ENCODE measurements at regions not wholly inside any gene's neighbourhood (a gene's known extent, or its start where the extent isn't known, plus 50 kb on each side); places are given as distances from the start of the nearest gene placed in this dataset.

GRCh38 chr10:6692856-6693255, 112.8 kb upstream of the PRKCQ start:
- Mint-ChIP-seq H3K4me3 (no peak overlapping the region), H3K36me3 (ENCODE audit: low read depth) (no peaks in the 10 kb centered on the region), H3K27ac (no peak overlapping the region), H3K9me3 (no peaks in the 10 kb centered on the region), H3K4me1 (no peaks in the 10 kb centered on the region), H3K27me3 (ENCODE audit: insufficient read depth, low read depth, poor library complexity) (peaks cover 4% of the 10 kb centered on the region)
- no peaks in the 10 kb centered on the region for H3F3A ChIP-seq (replicated peaks; ENCODE audit: low read depth)
- no peaks in the 10 kb centered on the region for H3K79me2 ChIP-seq (replicated peaks; ENCODE audit: insufficient read depth)
- H3K36me3 ChIP-seq (ENCODE audit: insufficient read depth), result no peaks in the 10 kb centered on the region
- ATAC-seq (no peak), DNase-seq (ENCODE audit: low spot score) (no peak)
- no peak overlapping the region for H3K4me3 ChIP-seq
- H2AFZ ChIP-seq, result no peak overlapping the region
- no peaks in the 10 kb centered on the region for H3K27me3 ChIP-seq (ENCODE audit: insufficient read depth)
- no peak overlapping the region for H3K27ac ChIP-seq (ENCODE audit: low read depth)
- no peaks in the 10 kb centered on the region for H3K4me1 ChIP-seq (ENCODE audit: insufficient read depth)
- no peak overlapping the region for H3K4me2 ChIP-seq
- TF ChIP-seq, protein P1, sequence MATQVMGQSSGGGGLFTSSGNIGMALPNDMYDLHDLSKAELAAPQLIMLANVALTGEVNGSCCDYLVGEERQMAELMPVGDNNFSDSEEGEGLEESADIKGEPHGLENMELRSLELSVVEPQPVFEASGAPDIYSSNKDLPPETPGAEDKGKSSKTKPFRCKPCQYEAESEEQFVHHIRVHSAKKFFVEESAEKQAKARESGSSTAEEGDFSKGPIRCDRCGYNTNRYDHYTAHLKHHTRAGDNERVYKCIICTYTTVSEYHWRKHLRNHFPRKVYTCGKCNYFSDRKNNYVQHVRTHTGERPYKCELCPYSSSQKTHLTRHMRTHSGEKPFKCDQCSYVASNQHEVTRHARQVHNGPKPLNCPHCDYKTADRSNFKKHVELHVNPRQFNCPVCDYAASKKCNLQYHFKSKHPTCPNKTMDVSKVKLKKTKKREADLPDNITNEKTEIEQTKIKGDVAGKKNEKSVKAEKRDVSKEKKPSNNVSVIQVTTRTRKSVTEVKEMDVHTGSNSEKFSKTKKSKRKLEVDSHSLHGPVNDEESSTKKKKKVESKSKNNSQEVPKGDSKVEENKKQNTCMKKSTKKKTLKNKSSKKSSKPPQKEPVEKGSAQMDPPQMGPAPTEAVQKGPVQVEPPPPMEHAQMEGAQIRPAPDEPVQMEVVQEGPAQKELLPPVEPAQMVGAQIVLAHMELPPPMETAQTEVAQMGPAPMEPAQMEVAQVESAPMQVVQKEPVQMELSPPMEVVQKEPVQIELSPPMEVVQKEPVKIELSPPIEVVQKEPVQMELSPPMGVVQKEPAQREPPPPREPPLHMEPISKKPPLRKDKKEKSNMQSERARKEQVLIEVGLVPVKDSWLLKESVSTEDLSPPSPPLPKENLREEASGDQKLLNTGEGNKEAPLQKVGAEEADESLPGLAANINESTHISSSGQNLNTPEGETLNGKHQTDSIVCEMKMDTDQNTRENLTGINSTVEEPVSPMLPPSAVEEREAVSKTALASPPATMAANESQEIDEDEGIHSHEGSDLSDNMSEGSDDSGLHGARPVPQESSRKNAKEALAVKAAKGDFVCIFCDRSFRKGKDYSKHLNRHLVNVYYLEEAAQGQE (IDR thresholded peaks at IDR 0.05; ENCODE audit: unreplicated experiment), result no peak
- TF ChIP-seq, protein P2, sequence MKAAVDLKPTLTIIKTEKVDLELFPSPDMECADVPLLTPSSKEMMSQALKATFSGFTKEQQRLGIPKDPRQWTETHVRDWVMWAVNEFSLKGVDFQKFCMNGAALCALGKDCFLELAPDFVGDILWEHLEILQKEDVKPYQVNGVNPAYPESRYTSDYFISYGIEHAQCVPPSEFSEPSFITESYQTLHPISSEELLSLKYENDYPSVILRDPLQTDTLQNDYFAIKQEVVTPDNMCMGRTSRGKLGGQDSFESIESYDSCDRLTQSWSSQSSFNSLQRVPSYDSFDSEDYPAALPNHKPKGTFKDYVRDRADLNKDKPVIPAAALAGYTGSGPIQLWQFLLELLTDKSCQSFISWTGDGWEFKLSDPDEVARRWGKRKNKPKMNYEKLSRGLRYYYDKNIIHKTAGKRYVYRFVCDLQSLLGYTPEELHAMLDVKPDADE (IDR thresholded peaks at IDR 0.05), result no peak
- TF ChIP-seq ZNF331 (CRISPR knock-in tag; IDR thresholded peaks at IDR 0.05; ENCODE audit: low read depth) (no peak), JUNB (IDR thresholded peaks at IDR 0.05; ENCODE audit: unreplicated experiment) (no peak), EZH2 (IDR thresholded peaks at IDR 0.05; ENCODE audit: low read depth, unreplicated experiment) (no peak), NANOG (IDR thresholded peaks at IDR 0.05; ENCODE audit: borderline replicate concordance) (no peak), ZNF114 (CRISPR knock-in tag; IDR thresholded peaks at IDR 0.05) (no peak), ZNF462 (CRISPR knock-in tag; IDR thresholded peaks at IDR 0.05) (no peak), CREB1 (CRISPR knock-in tag; IDR thresholded peaks at IDR 0.05; ENCODE audit: low read depth) (no peak), POLR2AphosphoS5 (IDR thresholded peaks at IDR 0.05; ENCODE audit: low read depth) (no peak), STAT1 (IDR thresholded peaks at IDR 0.05; ENCODE audit: unreplicated experiment) (no peak), EZH2phosphoT487 (IDR thresholded peaks at IDR 0.05; ENCODE audit: unreplicated experiment) (no peak)
- TF ChIP-seq, protein P3, sequence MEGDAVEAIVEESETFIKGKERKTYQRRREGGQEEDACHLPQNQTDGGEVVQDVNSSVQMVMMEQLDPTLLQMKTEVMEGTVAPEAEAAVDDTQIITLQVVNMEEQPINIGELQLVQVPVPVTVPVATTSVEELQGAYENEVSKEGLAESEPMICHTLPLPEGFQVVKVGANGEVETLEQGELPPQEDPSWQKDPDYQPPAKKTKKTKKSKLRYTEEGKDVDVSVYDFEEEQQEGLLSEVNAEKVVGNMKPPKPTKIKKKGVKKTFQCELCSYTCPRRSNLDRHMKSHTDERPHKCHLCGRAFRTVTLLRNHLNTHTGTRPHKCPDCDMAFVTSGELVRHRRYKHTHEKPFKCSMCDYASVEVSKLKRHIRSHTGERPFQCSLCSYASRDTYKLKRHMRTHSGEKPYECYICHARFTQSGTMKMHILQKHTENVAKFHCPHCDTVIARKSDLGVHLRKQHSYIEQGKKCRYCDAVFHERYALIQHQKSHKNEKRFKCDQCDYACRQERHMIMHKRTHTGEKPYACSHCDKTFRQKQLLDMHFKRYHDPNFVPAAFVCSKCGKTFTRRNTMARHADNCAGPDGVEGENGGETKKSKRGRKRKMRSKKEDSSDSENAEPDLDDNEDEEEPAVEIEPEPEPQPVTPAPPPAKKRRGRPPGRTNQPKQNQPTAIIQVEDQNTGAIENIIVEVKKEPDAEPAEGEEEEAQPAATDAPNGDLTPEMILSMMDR (conservative IDR thresholded peaks at IDR 0.05; ENCODE audit: low read depth in 2 of 2), result no peak
- H4K20me1 ChIP-seq (replicated peaks; ENCODE audit: insufficient read depth), result no peaks in the 10 kb centered on the region
- no peaks in the 10 kb centered on the region; the same call in 1 of the 2 replicates for H3K9me2 ChIP-seq (ENCODE audit: insufficient read depth)
